ENCODE measurements at regions not wholly inside any gene's neighbourhood (a gene's known extent, or its start where the extent isn't known, plus 50 kb on each side); places are given as distances from the start of the nearest gene placed in this dataset.

GRCh38 chr5:18101532-18101931 is 467.3 kb downstream of the TAF11L14 start:
- DNase-seq (ENCODE audit: low read depth), result no peak

GRCh38 chr5:18102733-18103132 is 468.5 kb downstream of the TAF11L14 start:
- no peak for DNase-seq (ENCODE audit: low read depth)

GRCh38 chr5:18105449-18105848 is 471.2 kb downstream of the TAF11L14 start:
- DNase-seq (ENCODE audit: low read depth), result no peak

- no peak for DNase-seq (ENCODE audit: low read depth)
These were observed 477.7 kb downstream of the TAF11L14 start for GRCh38 chr5:18111906-18112465.

GRCh38 chr5:18113721-18114120 is 479.5 kb downstream of the TAF11L14 start:
- peak; percentile 1 for DNase-seq (ENCODE audit: low read depth)

- DNase-seq (ENCODE audit: low read depth), result no peak
These were observed 480.0 kb downstream of the TAF11L14 start for GRCh38 chr5:18114151-18114757.

GRCh38 chr5:18117968-18118367 is 483.7 kb downstream of the TAF11L14 start:
- no peak for DNase-seq (ENCODE audit: low read depth)

GRCh38 chr5:18119156-18119785 is 485.0 kb downstream of the TAF11L14 start:
- DNase-seq (ENCODE audit: low read depth), result no peak

GRCh38 chr5:18141222-18141621 is 507.0 kb downstream of the TAF11L14 start:
- no peak for DNase-seq (ENCODE audit: low read depth)

- no peak for DNase-seq (ENCODE audit: low read depth)
These were observed 508.6 kb downstream of the TAF11L14 start for GRCh38 chr5:18142831-18143230.

- DNase-seq (ENCODE audit: low read depth), result no peak
These were observed 518.4 kb downstream of the TAF11L14 start for GRCh38 chr5:18152671-18153070.

- DNase-seq (ENCODE audit: low read depth), result no peak
These were observed 523.9 kb downstream of the TAF11L14 start for GRCh38 chr5:18158166-18158565.

- no peak for DNase-seq (ENCODE audit: low read depth)
These were observed 525.1 kb downstream of the TAF11L14 start for GRCh38 chr5:18159331-18159730.

- DNase-seq (ENCODE audit: low read depth), result no peak
These were observed 537.4 kb downstream of the TAF11L14 start for GRCh38 chr5:18171684-18172083.

GRCh38 chr5:18179579-18179978 is 545.3 kb downstream of the TAF11L14 start:
- DNase-seq (ENCODE audit: low read depth), result no peak

GRCh38 chr5:18181575-18181974 is 547.3 kb downstream of the TAF11L14 start:
- no peak for DNase-seq (ENCODE audit: low read depth)

GRCh38 chr5:18195910-18196309 is 561.6 kb downstream of the TAF11L14 start:
- DNase-seq (ENCODE audit: low read depth), result no peak

- DNase-seq (ENCODE audit: low read depth), result no peak
These were observed 563.5 kb downstream of the TAF11L14 start for GRCh38 chr5:18197734-18198133.

GRCh38 chr5:18202164-18202563 is 567.9 kb downstream of the TAF11L14 start:
- DNase-seq (ENCODE audit: low read depth), result no peak

GRCh38 chr5:18203296-18203695 is 569.0 kb downstream of the TAF11L14 start:
- DNase-seq (ENCODE audit: low read depth), result no peak

GRCh38 chr5:18213666-18214065 is 579.4 kb downstream of the TAF11L14 start:
- no peak for DNase-seq (ENCODE audit: low read depth)

GRCh38 chr5:18216016-18216415 is 581.8 kb downstream of the TAF11L14 start:
- DNase-seq (ENCODE audit: low read depth), result peak; percentile 3

GRCh38 chr5:18216729-18217128 is 582.5 kb downstream of the TAF11L14 start:
- DNase-seq (ENCODE audit: low read depth), result no peak

GRCh38 chr5:18219241-18219640 is 585.0 kb downstream of the TAF11L14 start:
- no peak for DNase-seq (ENCODE audit: low read depth)

All from M059J (cell line).